Effector memory CD8-positive, alpha-beta T cell (primary cell): ENCODE measurements at regions not wholly inside any gene's neighbourhood (a gene's known extent, or its start where the extent isn't known, plus 50 kb on each side); places are given as distances from the start of the nearest gene placed in this dataset.

Experiments
- ATAC-seq: fragments of 150-1000 bp; cut with Tn5 transposase; replicated peaks from 2 replicates; pipeline ENCODE4 v1.10.0; 2021; ENCODE audit warnings: mild to moderate bottlenecking, moderate library complexity
- DNase-seq, 3 experiments: peaks; one replicate each; pipeline ENCODE4 v3.0.0; 2021
- H3K27ac Mint-ChIP-seq, 2 donors: one replicate each; pipeline ENCODE4 v1.8.0; 2022; ENCODE audit warnings: mild to moderate bottlenecking in 2 of 2, mixed read lengths in 2 of 2, moderate library complexity in 2 of 2
- H3K27me3 Mint-ChIP-seq, 2 donors: one replicate each; pipeline ENCODE4 v1.8.0; 2022; ENCODE audit warnings: mixed read lengths in 2 of 2
- H3K36me3 Mint-ChIP-seq: one replicate; pipeline ENCODE4 v1.8.0; 2022; ENCODE audit warnings: mild to moderate bottlenecking, moderate library complexity, mixed read lengths; ENCODE audit not compliant: insufficient read depth
- H3K4me1 Mint-ChIP-seq, 2 donors: one replicate each; pipeline ENCODE4 v1.8.0; 2022; ENCODE audit warnings: low read depth in 2 of 2, mixed read lengths in 2 of 2
- H3K4me3 Mint-ChIP-seq, 2 donors: one replicate each; pipeline ENCODE4 v1.8.0; 2022; ENCODE audit warnings: mild to moderate bottlenecking in 2 of 2, mixed read lengths in 2 of 2, moderate library complexity in 2 of 2
- H3K9me3 Mint-ChIP-seq, 2 donors: one replicate each; pipeline ENCODE4 v1.8.0; 2022; ENCODE audit warnings: mixed read lengths in 2 of 2

GRCh38 chr4:127196655-127197352, 436.0 kb upstream of the INTU start:
- ATAC-seq (no peak), DNase-seq (no peak)
- H3K9me3 Mint-ChIP-seq = peaks cover 0 to 5% of the 10 kb centered on the region in 2 donors
- H3K36me3 Mint-ChIP-seq = no peaks in the 10 kb centered on the region
- H3K27ac Mint-ChIP-seq = no peak overlapping the region
- H3K27me3 Mint-ChIP-seq = no peaks in the 10 kb centered on the region
- H3K4me1 Mint-ChIP-seq = no peaks in the 10 kb centered on the region
- H3K4me3 Mint-ChIP-seq = no peak overlapping the region

- Mint-ChIP-seq H3K27me3 (no peaks in the 10 kb centered on the region), H3K36me3 (no peaks in the 10 kb centered on the region), H3K9me3 (peaks cover 4 to 7% of the 10 kb centered on the region in 2 donors), H3K27ac (no peak overlapping the region), H3K4me1 (no peaks in the 10 kb centered on the region), H3K4me3 (no peak overlapping the region)
- ATAC-seq (no peak), DNase-seq (no peak)
Measured at GRCh38 chr4:127203562-127204200, 429.1 kb upstream of the INTU start.

GRCh38 chr4:127204322-127204721, 428.4 kb upstream of the INTU start:
- no peak overlapping the region for H3K4me3 Mint-ChIP-seq
- ATAC-seq (no peak), DNase-seq (no peak)
- no peak overlapping the region for H3K27ac Mint-ChIP-seq
- no peaks in the 10 kb centered on the region for H3K36me3 Mint-ChIP-seq
- no peaks in the 10 kb centered on the region for H3K4me1 Mint-ChIP-seq
- peaks cover 4 to 7% of the 10 kb centered on the region in 2 donors for H3K9me3 Mint-ChIP-seq
- no peaks in the 10 kb centered on the region for H3K27me3 Mint-ChIP-seq

- H3K27ac Mint-ChIP-seq = no peak overlapping the region
- H3K9me3 Mint-ChIP-seq = peaks cover 0 to 4% of the 10 kb centered on the region in 2 donors
- no peak for ATAC-seq
- no peaks in the 10 kb centered on the region for H3K36me3 Mint-ChIP-seq
- DNase-seq = no peak
- H3K27me3 Mint-ChIP-seq = no peaks in the 10 kb centered on the region
- no peaks in the 10 kb centered on the region for H3K4me1 Mint-ChIP-seq
- H3K4me3 Mint-ChIP-seq = no peak overlapping the region
Measured at GRCh38 chr4:127209580-127210095, 423.1 kb upstream of the INTU start.

GRCh38 chr4:127210893-127211649, 421.7 kb upstream of the INTU start:
- H3K4me3 Mint-ChIP-seq = no peak overlapping the region
- H3K27ac Mint-ChIP-seq = no peak overlapping the region
- H3K36me3 Mint-ChIP-seq = no peaks in the 10 kb centered on the region
- no peaks in the 10 kb centered on the region for H3K4me1 Mint-ChIP-seq
- ATAC-seq (no peak), DNase-seq (no peak)
- no peaks in the 10 kb centered on the region for H3K27me3 Mint-ChIP-seq
- peaks cover 0 to 4% of the 10 kb centered on the region in 2 donors for H3K9me3 Mint-ChIP-seq

DNA sequence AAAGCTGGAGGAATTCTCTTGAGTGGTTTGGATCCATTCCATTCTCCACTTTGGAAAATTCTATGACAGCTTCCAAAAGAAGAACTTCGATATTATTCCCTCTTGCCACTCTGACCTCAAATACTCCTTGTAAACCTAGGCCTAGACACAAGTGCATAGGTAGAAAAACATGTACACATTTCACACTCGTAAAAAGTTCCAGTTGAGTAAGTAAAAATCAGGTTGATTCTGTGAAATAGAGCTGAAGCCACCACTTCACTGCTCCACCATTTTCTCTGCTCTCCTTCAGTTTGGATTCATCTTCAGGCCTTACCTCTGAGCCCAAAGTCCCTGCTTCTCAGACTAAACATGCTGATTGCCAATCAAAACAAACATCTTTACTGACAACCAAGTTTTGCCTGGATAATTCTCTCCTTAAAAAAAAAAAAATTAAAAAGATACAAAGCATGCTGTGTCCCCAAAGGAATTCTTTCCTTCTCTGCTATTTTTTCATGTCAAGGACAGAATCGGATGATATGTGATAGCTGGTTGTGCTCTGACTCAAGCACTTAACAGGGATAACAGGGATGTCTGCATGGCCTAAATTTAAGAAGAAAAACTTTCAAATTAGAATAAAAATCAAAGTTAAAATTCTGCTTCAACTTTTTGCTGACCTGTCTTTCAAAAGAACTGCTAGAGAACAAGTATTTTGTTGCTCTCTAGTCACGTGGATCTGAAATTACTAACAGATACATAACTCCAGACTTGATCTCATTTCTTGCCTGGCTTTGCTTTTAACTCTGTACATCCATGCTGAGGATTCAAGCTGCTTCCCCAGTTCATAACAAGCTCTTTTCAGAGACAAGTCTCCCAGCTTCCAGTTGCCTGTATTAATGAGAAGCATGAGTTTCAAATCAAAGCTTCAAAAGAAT, 420.9 kb upstream of the INTU start:
- no peaks in the 10 kb centered on the region for H3K27me3 Mint-ChIP-seq
- no peaks in the 10 kb centered on the region for H3K4me1 Mint-ChIP-seq
- no peak for ATAC-seq
- no peak overlapping the region for H3K4me3 Mint-ChIP-seq
- peaks cover 0 to 4% of the 10 kb centered on the region in 2 donors for H3K9me3 Mint-ChIP-seq
- DNase-seq = no peak
- no peaks in the 10 kb centered on the region for H3K36me3 Mint-ChIP-seq
- H3K27ac Mint-ChIP-seq = no peak overlapping the region

DNA sequence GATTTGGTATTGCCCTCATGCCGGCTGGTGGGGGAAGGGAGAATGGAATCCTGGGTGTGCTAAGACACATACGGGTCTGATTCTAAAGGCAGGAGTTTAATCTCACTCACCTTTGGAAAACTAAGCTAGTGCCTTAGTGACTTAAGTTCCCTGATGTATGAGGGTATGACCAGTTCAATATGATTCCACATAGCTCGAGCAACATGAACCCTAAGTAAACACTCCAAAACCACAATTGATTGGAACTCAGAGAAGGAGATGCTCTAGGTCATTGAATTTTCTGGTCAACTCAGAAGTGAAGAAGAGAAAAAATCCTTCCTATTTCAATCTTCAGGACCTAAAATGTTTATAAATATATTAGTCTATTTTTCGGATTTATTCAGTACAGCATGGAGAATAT, 420.1 kb upstream of the INTU start:
- Mint-ChIP-seq H3K27me3 (no peaks in the 10 kb centered on the region), H3K36me3 (no peaks in the 10 kb centered on the region), H3K4me1 (no peaks in the 10 kb centered on the region), H3K4me3 (no peak overlapping the region), H3K9me3 (peaks cover 0 to 2% of the 10 kb centered on the region in 2 donors), H3K27ac (no peak overlapping the region)
- ATAC-seq = no peak
- DNase-seq = no peak

- Mint-ChIP-seq H3K27ac (no peak overlapping the region), H3K9me3 (peaks cover 3 to 8% of the 10 kb centered on the region in 2 donors), H3K36me3 (no peaks in the 10 kb centered on the region), H3K4me1 (no peaks in the 10 kb centered on the region), H3K27me3 (no peaks in the 10 kb centered on the region), H3K4me3 (no peak overlapping the region)
- DNase-seq = no peak
- no peak for ATAC-seq
Measured at GRCh38 chr4:127214016-127214415, 418.7 kb upstream of the INTU start.

DNA sequence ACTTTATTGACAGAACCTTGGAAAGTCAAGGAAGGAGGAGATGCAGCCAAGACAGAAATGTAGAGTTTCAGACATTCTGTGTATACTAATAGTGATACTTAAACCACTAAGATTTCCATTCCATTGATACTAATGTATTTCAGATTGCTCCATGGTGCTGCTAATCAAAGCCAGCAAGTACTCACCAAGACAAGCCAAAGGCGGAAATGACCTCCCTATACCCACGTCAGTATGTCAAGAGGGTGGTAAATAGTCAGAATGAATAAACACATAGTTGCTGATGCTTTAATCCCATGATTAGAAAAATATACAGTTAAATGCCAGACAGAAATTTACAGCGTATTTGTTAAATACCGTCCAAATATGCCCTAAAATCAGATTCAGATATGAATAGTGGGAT, 417.8 kb upstream of the INTU start:
- peaks cover 4 to 12% of the 10 kb centered on the region in 2 donors for H3K9me3 Mint-ChIP-seq
- DNase-seq = no peak
- no peaks in the 10 kb centered on the region for H3K36me3 Mint-ChIP-seq
- no peak overlapping the region for H3K4me3 Mint-ChIP-seq
- no peaks in the 10 kb centered on the region for H3K4me1 Mint-ChIP-seq
- no peak for ATAC-seq
- H3K27ac Mint-ChIP-seq = no peak overlapping the region
- H3K27me3 Mint-ChIP-seq = no peaks in the 10 kb centered on the region

- H3K9me3 Mint-ChIP-seq = peaks cover 3 to 12% of the 10 kb centered on the region in 2 donors
- no peak overlapping the region for H3K27ac Mint-ChIP-seq
- no peaks in the 10 kb centered on the region for H3K4me1 Mint-ChIP-seq
- H3K27me3 Mint-ChIP-seq = no peaks in the 10 kb centered on the region
- H3K4me3 Mint-ChIP-seq = no peak overlapping the region
- ATAC-seq = no peak
- H3K36me3 Mint-ChIP-seq = no peaks in the 10 kb centered on the region
- DNase-seq = no peak
Measured at GRCh38 chr4:127217586-127218229, 415.0 kb upstream of the INTU start.

DNA sequence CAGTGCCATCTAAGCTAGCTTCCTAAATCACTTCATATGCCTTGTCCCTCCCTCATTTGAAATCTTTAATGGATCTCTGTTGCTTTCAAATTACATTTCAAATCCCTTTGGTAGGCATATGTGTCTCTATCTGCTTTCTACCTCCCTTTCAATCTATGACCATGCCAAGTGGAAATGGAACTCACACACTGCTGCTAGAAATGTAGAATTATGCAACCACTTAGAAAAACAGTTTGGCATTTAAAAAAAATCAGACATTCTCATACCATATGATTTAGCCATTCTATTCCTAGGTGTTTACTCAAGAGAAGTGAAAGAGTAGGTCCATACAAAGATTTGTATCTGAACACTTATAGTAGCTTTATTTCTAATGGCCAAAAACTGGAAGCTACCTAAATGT, 413.5 kb upstream of the INTU start:
- Mint-ChIP-seq H3K36me3 (no peaks in the 10 kb centered on the region), H3K4me3 (no peak overlapping the region), H3K9me3 (peaks cover 7 to 23% of the 10 kb centered on the region in 2 donors), H3K27me3 (no peaks in the 10 kb centered on the region), H3K27ac (no peak overlapping the region), H3K4me1 (no peaks in the 10 kb centered on the region)
- DNase-seq (no peak), ATAC-seq (no peak)

GRCh38 chr4:127224556-127224955, 408.2 kb upstream of the INTU start:
- no peak for ATAC-seq
- no peak for DNase-seq
- Mint-ChIP-seq H3K9me3 (peaks cover 6 to 22% of the 10 kb centered on the region in 2 donors), H3K4me1 (no peaks in the 10 kb centered on the region), H3K27ac (no peak overlapping the region), H3K36me3 (no peaks in the 10 kb centered on the region), H3K27me3 (no peaks in the 10 kb centered on the region), H3K4me3 (no peak overlapping the region)
